ENCODE measurements at regions not wholly inside any gene's neighbourhood (a gene's known extent, or its start where the extent isn't known, plus 50 kb on each side); places are given as distances from the start of the nearest gene placed in this dataset.

GRCh38 chr7:12779947-12780346, 92.5 kb downstream of the ARL4A start:
- no peaks in the 10 kb centered on the region for H3K36me3 ChIP-seq (ENCODE audit: insufficient read depth, insufficient read length, low read length)
- no peak overlapping the region for H3K9ac ChIP-seq (ENCODE audit: insufficient read length, low read depth)
- no peak for TF ChIP-seq ZNF274 (IDR thresholded peaks at IDR 0.05; ENCODE audit: low read depth, low read length)
- no peak for TF ChIP-seq YY1 (IDR thresholded peaks at IDR 0.05; ENCODE audit: insufficient read depth, insufficient read length)
- TF ChIP-seq SUZ12 (IDR thresholded peaks at IDR 0.05; ENCODE audit: extremely low read depth, insufficient read depth, insufficient read length): no peak
- no peak overlapping the region for H3K4me3 ChIP-seq (ENCODE audit: insufficient read length, low read depth)
- H3K4me1 ChIP-seq (ENCODE audit: insufficient read depth, insufficient read length): no peaks in the 10 kb centered on the region
- no peaks in the 10 kb centered on the region for H3K9me3 ChIP-seq (ENCODE audit: insufficient read depth, low read length)
- H3K27me3 ChIP-seq (ENCODE audit: insufficient read depth, insufficient read length): no peaks in the 10 kb centered on the region
- no peak for DNase-seq (ENCODE audit: low read depth, low spot score)

GRCh38 chr7:12783421-12784095, 96.1 kb downstream of the ARL4A start:
- Histone ChIP-seq H3K9me3 (ENCODE audit: insufficient read depth, low read length) (no peaks in the 10 kb centered on the region), H3K27me3 (ENCODE audit: insufficient read depth, insufficient read length) (no peaks in the 10 kb centered on the region), H3K4me3 (ENCODE audit: insufficient read length, low read depth) (no peak overlapping the region), H3K36me3 (ENCODE audit: insufficient read depth, insufficient read length, low read length) (no peaks in the 10 kb centered on the region), H3K9ac (ENCODE audit: insufficient read length, low read depth) (no peak overlapping the region), H3K4me1 (ENCODE audit: insufficient read depth, insufficient read length) (no peaks in the 10 kb centered on the region)
- DNase-seq (ENCODE audit: low read depth, low spot score): no peak
- no peak for TF ChIP-seq YY1 (IDR thresholded peaks at IDR 0.05; ENCODE audit: insufficient read depth, insufficient read length)
- TF ChIP-seq SUZ12 (IDR thresholded peaks at IDR 0.05; ENCODE audit: extremely low read depth, insufficient read depth, insufficient read length): no peak
- TF ChIP-seq ZNF274 (IDR thresholded peaks at IDR 0.05; ENCODE audit: low read depth, low read length): no peak

GRCh38 chr7:12785473-12785872, 98.0 kb downstream of the ARL4A start:
- no peaks in the 10 kb centered on the region for H3K27me3 ChIP-seq (ENCODE audit: insufficient read depth, insufficient read length)
- no peak overlapping the region for H3K4me3 ChIP-seq (ENCODE audit: insufficient read length, low read depth)
- H3K4me1 ChIP-seq (ENCODE audit: insufficient read depth, insufficient read length): no peaks in the 10 kb centered on the region
- no peaks in the 10 kb centered on the region for H3K9me3 ChIP-seq (ENCODE audit: insufficient read depth, low read length)
- no peaks in the 10 kb centered on the region for H3K36me3 ChIP-seq (ENCODE audit: insufficient read depth, insufficient read length, low read length)
- no peak overlapping the region for H3K9ac ChIP-seq (ENCODE audit: insufficient read length, low read depth)
- no peak for DNase-seq (ENCODE audit: low read depth, low spot score)
- TF ChIP-seq SUZ12 (IDR thresholded peaks at IDR 0.05; ENCODE audit: extremely low read depth, insufficient read depth, insufficient read length) (no peak), YY1 (IDR thresholded peaks at IDR 0.05; ENCODE audit: insufficient read depth, insufficient read length) (no peak), ZNF274 (IDR thresholded peaks at IDR 0.05; ENCODE audit: low read depth, low read length) (no peak)

- Histone ChIP-seq H3K9me3 (ENCODE audit: insufficient read depth, low read length) (no peaks in the 10 kb centered on the region), H3K9ac (ENCODE audit: insufficient read length, low read depth) (no peak overlapping the region), H3K4me3 (ENCODE audit: insufficient read length, low read depth) (no peak overlapping the region), H3K4me1 (ENCODE audit: insufficient read depth, insufficient read length) (no peaks in the 10 kb centered on the region), H3K27me3 (ENCODE audit: insufficient read depth, insufficient read length) (no peaks in the 10 kb centered on the region), H3K36me3 (ENCODE audit: insufficient read depth, insufficient read length, low read length) (no peaks in the 10 kb centered on the region)
- no peak for TF ChIP-seq YY1 (IDR thresholded peaks at IDR 0.05; ENCODE audit: insufficient read depth, insufficient read length)
- no peak for TF ChIP-seq ZNF274 (IDR thresholded peaks at IDR 0.05; ENCODE audit: low read depth, low read length)
- TF ChIP-seq SUZ12 (IDR thresholded peaks at IDR 0.05; ENCODE audit: extremely low read depth, insufficient read depth, insufficient read length): no peak
- no peak for DNase-seq (ENCODE audit: low read depth, low spot score)
Observed at GRCh38 chr7:12786494-12786893, 99.1 kb downstream of the ARL4A start.

- H3K36me3 ChIP-seq (ENCODE audit: insufficient read depth, insufficient read length, low read length): no peaks in the 10 kb centered on the region
- TF ChIP-seq SUZ12 (IDR thresholded peaks at IDR 0.05; ENCODE audit: extremely low read depth, insufficient read depth, insufficient read length): no peak
- TF ChIP-seq ZNF274 (IDR thresholded peaks at IDR 0.05; ENCODE audit: low read depth, low read length): no peak
- no peak for TF ChIP-seq YY1 (IDR thresholded peaks at IDR 0.05; ENCODE audit: insufficient read depth, insufficient read length)
Observed at GRCh38 chr7:12788171-12788570, 100.7 kb downstream of the ARL4A start.

GRCh38 chr7:12788591-12788990, 101.2 kb downstream of the ARL4A start:
- Histone ChIP-seq H3K4me1 (ENCODE audit: insufficient read depth, insufficient read length) (no peaks in the 10 kb centered on the region), H3K27me3 (ENCODE audit: insufficient read depth, insufficient read length) (no peaks in the 10 kb centered on the region), H3K36me3 (ENCODE audit: insufficient read depth, insufficient read length, low read length) (no peaks in the 10 kb centered on the region), H3K9ac (ENCODE audit: insufficient read length, low read depth) (no peak overlapping the region), H3K9me3 (ENCODE audit: insufficient read depth, low read length) (no peaks in the 10 kb centered on the region), H3K4me3 (ENCODE audit: insufficient read length, low read depth) (no peak overlapping the region)
- TF ChIP-seq SUZ12 (IDR thresholded peaks at IDR 0.05; ENCODE audit: extremely low read depth, insufficient read depth, insufficient read length) (no peak), YY1 (IDR thresholded peaks at IDR 0.05; ENCODE audit: insufficient read depth, insufficient read length) (no peak)
- no peak for DNase-seq (ENCODE audit: low read depth, low spot score)

More at GRCh38 chr7:12788171-12788570, 100.7 kb downstream of the ARL4A start:
- Histone ChIP-seq H3K9ac (ENCODE audit: insufficient read length, low read depth) (no peak overlapping the region), H3K4me1 (ENCODE audit: insufficient read depth, insufficient read length) (no peaks in the 10 kb centered on the region), H3K9me3 (ENCODE audit: insufficient read depth, low read length) (no peaks in the 10 kb centered on the region), H3K4me3 (ENCODE audit: insufficient read length, low read depth) (no peak overlapping the region), H3K27me3 (ENCODE audit: insufficient read depth, insufficient read length) (no peaks in the 10 kb centered on the region)
- no peak for DNase-seq (ENCODE audit: low read depth, low spot score)

GRCh38 chr7:12794722-12795302, 107.4 kb downstream of the ARL4A start:
- Histone ChIP-seq H3K36me3 (ENCODE audit: insufficient read depth, insufficient read length, low read length) (no peaks in the 10 kb centered on the region), H3K9ac (ENCODE audit: insufficient read length, low read depth) (no peak overlapping the region), H3K27me3 (ENCODE audit: insufficient read depth, insufficient read length) (no peaks in the 10 kb centered on the region), H3K4me1 (ENCODE audit: insufficient read depth, insufficient read length) (no peaks in the 10 kb centered on the region), H3K9me3 (ENCODE audit: insufficient read depth, low read length) (no peaks in the 10 kb centered on the region), H3K4me3 (ENCODE audit: insufficient read length, low read depth) (no peak overlapping the region)
- DNase-seq (ENCODE audit: low read depth, low spot score): no peak
- TF ChIP-seq ZNF274 (IDR thresholded peaks at IDR 0.05; ENCODE audit: low read depth, low read length) (no peak), YY1 (IDR thresholded peaks at IDR 0.05; ENCODE audit: insufficient read depth, insufficient read length) (no peak), SUZ12 (IDR thresholded peaks at IDR 0.05; ENCODE audit: extremely low read depth, insufficient read depth, insufficient read length) (no peak)
